Upper lobe of left lung (tissue), 6 donors: ENCODE measurements at regions not wholly inside any gene's neighbourhood (a gene's known extent, or its start where the extent isn't known, plus 50 kb on each side); places are given as distances from the start of the nearest gene placed in this dataset.

Experiments used
- ATAC-seq, 2 donors: fragments of 200-7000 bp; cut with Tn5 transposase; one replicate each; pipeline ENCODE4 v1.9.1; 2022; ENCODE audit warnings: mild to moderate bottlenecking in 2 of 2, moderate library complexity in 2 of 2; ENCODE audit not compliant: low FRiP score in 2 of 2
- DNase-seq, 2 donors: peaks; one replicate each; pipeline ENCODE4 v3.0.0-alpha.2; 2019 to 2020
- H3K27ac ChIP-seq, 4 donors: fragments of 200-600 bp; sonication (generic); one replicate each; pipeline ENCODE4 v1.5.1; 2016 to 2019
- H3K27me3 ChIP-seq, 4 donors: fragments of 200-600 bp; sonication (generic); one replicate each; pipeline ENCODE4 v1.5.1; 2017 to 2019
- H3K36me3 ChIP-seq, 4 donors: fragments of 200-600 bp; sonication (generic); one replicate each; pipeline ENCODE4 v1.5.1; 2016 to 2019
- H3K4me1 ChIP-seq, 4 donors: fragments of 200-600 bp; sonication (generic); one replicate each; pipeline ENCODE4 v1.5.1; 2018 to 2019
- H3K4me3 ChIP-seq, 4 donors: fragments of 200-600 bp; sonication (generic); one replicate each; pipeline ENCODE4 v1.5.1; 2017 to 2019; ENCODE audit warnings: mild to moderate bottlenecking in 2 of 4, moderate library complexity in 1 of 4
- H3K9me3 ChIP-seq, 4 donors: fragments of 200-600 bp; sonication (generic); one replicate each; pipeline ENCODE4 v1.5.1; 2018 to 2019
- EP300 ChIP-seq, 4 donors: sonication (generic); formaldehyde crosslinking; IDR thresholded peaks; one replicate each; pipeline ENCODE4 v1.5.1; 2017; ENCODE audit warnings: antibody characterized with exemption in 4 of 4, control low read depth in 2 of 4
- POLR2A ChIP-seq, 4 donors: fragments of 450-650 bp; IDR thresholded peaks; one replicate each; pipeline ENCODE4 v1.5.1; 2016 to 2017; ENCODE audit warnings: antibody characterized with exemption in 4 of 4, mild to moderate bottlenecking in 2 of 4
- POLR2AphosphoS5 ChIP-seq, 2 donors: sonication (generic); formaldehyde crosslinking; IDR thresholded peaks; one replicate each; pipeline ENCODE4 v1.5.1; 2017; ENCODE audit warnings: antibody characterized with exemption in 2 of 2
- WGBS, 2 donors: methylation state at CpG; one replicate each; pipeline ENCODE4 v1.1.5; 2017 to 2018; 5-methylcytosine and 5-hydroxymethylcytosine counted together
- TF ChIP-seq, protein P1 (sequence below), 6 experiments: fragments of 450-650 bp in 4 of 6; fragments of 200-600 bp in 2 of 6; sonication (generic) in 2 of 6; IDR thresholded peaks; one replicate each; pipeline ENCODE4 v1.5.1; 2016 to 2019; ENCODE audit warnings: antibody characterized with exemption in 6 of 6
- donor health status: DM: no; HTN: no; CAD: no; lungs with moderate emphysema.
- donor health status: DM: no; HTN: yes; CAD: no; lungs with severe emphysema.

DNA sequence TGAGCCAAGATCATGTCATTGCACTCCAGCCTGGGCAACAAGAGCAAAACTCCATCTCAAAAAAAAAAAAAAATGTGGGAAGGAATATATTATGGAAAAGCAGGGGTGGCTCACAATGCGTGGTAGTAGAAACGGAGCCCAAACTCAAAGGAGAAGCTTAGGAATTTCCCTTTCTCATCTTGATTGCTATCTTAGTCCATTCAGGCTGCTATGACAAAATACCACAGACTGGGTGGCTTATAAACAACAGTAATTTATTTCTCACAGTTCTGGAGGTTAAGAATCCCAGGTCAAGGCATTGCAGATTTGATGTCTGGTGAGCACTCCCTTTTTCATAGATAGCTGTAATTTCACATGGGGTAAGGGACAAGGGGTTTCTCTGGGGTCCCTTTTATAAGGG lies 153.8 kb upstream of the KRR1 start:
- DNase-seq = no peak
- WGBS, 2 donors = 50 to 69% methylated on average over 2 of the region's 2 CpGs

DNA sequence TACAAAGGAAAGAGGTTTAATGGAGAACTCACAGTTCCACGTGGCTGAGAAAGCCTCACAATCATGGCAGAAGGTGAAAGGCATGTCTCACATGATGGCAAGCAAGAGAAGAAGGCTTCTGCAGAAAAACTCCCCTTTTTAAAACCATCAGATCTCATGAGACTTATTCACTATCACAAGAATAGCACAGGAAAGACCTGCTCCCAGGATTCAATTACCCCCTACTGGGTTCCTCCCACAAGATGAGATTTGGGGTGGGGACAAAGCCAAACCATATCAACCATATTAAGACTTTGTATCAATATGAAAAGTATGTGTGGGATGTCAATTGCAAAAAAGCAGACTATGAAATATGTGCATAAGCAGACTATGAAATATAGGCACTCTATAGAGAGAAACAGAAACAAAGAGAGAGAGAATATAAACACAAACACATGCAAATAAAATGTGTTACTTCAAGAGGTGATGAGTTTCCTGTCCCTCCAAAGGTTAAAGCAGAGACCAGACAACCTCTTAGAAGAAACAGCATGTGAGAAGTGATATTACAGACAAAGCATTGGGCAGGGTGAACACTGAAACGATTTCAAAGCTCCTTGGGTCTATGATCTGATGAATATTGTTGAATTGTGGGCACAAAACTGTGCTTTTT lies 151.2 kb upstream of the KRR1 start:
- no peak for TF ChIP-seq EP300 (IDR thresholded peaks at IDR 0.05)
- TF ChIP-seq POLR2AphosphoS5 (IDR thresholded peaks at IDR 0.05) = no peak
- TF ChIP-seq, protein P1, sequence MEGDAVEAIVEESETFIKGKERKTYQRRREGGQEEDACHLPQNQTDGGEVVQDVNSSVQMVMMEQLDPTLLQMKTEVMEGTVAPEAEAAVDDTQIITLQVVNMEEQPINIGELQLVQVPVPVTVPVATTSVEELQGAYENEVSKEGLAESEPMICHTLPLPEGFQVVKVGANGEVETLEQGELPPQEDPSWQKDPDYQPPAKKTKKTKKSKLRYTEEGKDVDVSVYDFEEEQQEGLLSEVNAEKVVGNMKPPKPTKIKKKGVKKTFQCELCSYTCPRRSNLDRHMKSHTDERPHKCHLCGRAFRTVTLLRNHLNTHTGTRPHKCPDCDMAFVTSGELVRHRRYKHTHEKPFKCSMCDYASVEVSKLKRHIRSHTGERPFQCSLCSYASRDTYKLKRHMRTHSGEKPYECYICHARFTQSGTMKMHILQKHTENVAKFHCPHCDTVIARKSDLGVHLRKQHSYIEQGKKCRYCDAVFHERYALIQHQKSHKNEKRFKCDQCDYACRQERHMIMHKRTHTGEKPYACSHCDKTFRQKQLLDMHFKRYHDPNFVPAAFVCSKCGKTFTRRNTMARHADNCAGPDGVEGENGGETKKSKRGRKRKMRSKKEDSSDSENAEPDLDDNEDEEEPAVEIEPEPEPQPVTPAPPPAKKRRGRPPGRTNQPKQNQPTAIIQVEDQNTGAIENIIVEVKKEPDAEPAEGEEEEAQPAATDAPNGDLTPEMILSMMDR (IDR thresholded peaks at IDR 0.05) = no peak
- TF ChIP-seq POLR2A (IDR thresholded peaks at IDR 0.05) = no peak
- Histone ChIP-seq H3K9me3 (no peaks in the 10 kb centered on the region), H3K4me1 (no peaks in the 10 kb centered on the region), H3K4me3 (no peak overlapping the region), H3K36me3 (no peaks in the 10 kb centered on the region), H3K27me3 (no peaks in the 10 kb centered on the region), H3K27ac (no peak overlapping the region)
- 56 to 74% methylated on average over 2 of the region's 2 CpGs for WGBS, 2 donors
- DNase-seq = no peak
- no peak for ATAC-seq

More for the DNA sequence above, 153.8 kb upstream of the KRR1 start:
- Histone ChIP-seq H3K4me3 (no peak overlapping the region), H3K4me1 (no peaks in the 10 kb centered on the region), H3K27me3 (no peaks in the 10 kb centered on the region), H3K9me3 (no peaks in the 10 kb centered on the region), H3K36me3 (no peaks in the 10 kb centered on the region), H3K27ac (no peak overlapping the region)
- TF ChIP-seq EP300 (IDR thresholded peaks at IDR 0.05) (no peak), POLR2A (IDR thresholded peaks at IDR 0.05) (no peak), POLR2AphosphoS5 (IDR thresholded peaks at IDR 0.05) (no peak)
- TF ChIP-seq, protein P1 (IDR thresholded peaks at IDR 0.05) = no peak
- ATAC-seq = no peak

DNA sequence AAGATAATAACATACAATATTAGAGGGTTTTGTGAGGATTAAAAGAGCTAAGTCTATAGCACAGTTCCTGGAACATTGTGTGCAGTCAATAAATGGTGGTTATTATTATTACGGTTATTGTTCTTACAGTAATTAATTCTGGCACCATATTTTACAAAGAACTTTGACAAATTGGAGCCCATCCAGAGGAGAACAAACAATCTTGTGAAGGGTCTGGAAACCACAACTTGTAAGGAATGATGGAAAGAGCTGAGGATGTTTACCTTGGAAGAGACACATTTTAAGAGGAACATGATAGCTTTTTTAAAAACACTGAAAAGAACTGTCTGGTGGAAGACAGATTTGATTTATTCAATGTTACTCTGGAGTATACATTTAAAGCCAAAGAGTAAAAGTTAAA lies 150.5 kb upstream of the KRR1 start:
- Histone ChIP-seq H3K36me3 (no peaks in the 10 kb centered on the region), H3K9me3 (no peaks in the 10 kb centered on the region), H3K4me1 (no peaks in the 10 kb centered on the region), H3K27ac (no peak overlapping the region), H3K4me3 (no peak overlapping the region), H3K27me3 (no peaks in the 10 kb centered on the region)
- WGBS, 2 donors = 39 to 40% methylated on average over 1 of the region's 1 CpG
- DNase-seq = no peak
- TF ChIP-seq POLR2A (IDR thresholded peaks at IDR 0.05) (no peak), POLR2AphosphoS5 (IDR thresholded peaks at IDR 0.05) (no peak), EP300 (IDR thresholded peaks at IDR 0.05) (no peak)
- TF ChIP-seq, protein P1 (IDR thresholded peaks at IDR 0.05) = no peak
- no peak for ATAC-seq

DNA sequence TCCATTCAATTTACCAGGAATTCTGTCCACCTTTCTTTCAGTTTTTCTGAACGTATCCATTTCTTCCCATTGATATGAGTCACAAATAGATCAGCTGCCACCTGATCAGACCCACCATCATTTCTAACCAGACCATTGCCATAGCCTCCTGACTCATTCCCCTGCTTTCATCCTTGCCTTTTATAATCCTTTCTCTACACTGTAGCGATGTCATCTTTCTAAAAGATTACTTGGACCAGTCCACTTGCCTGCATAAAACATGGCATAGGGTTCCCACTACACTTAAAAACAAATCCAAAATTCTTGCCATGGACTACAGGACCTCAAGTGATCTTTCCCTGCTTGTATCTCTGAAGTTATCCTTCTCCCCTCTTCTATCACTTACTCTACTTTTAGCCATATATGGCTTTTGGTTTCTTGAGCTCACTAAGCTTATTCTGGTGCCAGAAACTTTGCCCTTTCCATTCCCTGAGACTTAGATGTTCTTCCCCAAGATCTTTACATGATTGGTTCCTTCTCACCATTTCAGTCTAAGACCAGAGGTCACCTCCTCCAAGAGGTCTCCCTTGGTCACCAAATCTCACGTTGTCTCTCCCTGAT lies 149.5 kb upstream of the KRR1 start:
- Histone ChIP-seq H3K4me3 (no peak overlapping the region), H3K27me3 (no peaks in the 10 kb centered on the region), H3K4me1 (no peaks in the 10 kb centered on the region), H3K9me3 (no peaks in the 10 kb centered on the region), H3K27ac (no peak overlapping the region), H3K36me3 (no peaks in the 10 kb centered on the region)
- 88 to 99% methylated on average over 3 of the region's 3 CpGs for WGBS, 2 donors
- ATAC-seq (no peak), DNase-seq (no peak)
- no peak for TF ChIP-seq POLR2A (IDR thresholded peaks at IDR 0.05)
- no peak for TF ChIP-seq POLR2AphosphoS5 (IDR thresholded peaks at IDR 0.05)
- TF ChIP-seq, protein P1 (IDR thresholded peaks at IDR 0.05) = no peak
- no peak for TF ChIP-seq EP300 (IDR thresholded peaks at IDR 0.05)

DNA sequence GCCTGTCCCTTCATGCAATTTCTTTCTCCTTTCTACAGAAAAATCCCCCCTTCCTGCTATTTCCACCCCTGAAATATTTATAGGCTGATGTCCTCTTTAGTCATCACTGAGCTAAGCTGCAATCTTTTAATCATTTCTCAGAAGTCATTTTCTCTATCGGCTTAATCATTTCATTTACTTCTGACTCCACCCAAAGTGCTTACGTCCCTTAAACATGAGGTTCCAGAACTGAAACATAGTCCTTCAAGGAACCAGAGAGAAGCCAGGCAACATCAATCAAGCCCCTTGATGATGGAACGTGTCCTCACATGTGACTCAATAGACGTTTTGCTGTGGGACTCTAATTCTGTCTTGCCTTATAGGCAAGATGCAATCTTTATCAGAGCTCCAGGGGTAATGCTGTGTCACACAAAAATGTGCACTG lies 148.7 kb upstream of the KRR1 start:
- WGBS, 2 donors = 76 to 84% methylated on average over 4 of the region's 4 CpGs
- H3K27ac ChIP-seq = no peak overlapping the region
- ATAC-seq = peak in 1 of 2 donors; percentile 35
- H3K4me1 ChIP-seq = no peaks in the 10 kb centered on the region
- TF ChIP-seq POLR2A (IDR thresholded peaks at IDR 0.05) (no peak), EP300 (IDR thresholded peaks at IDR 0.05) (no peak), POLR2AphosphoS5 (IDR thresholded peaks at IDR 0.05) (no peak)
- TF ChIP-seq, protein P1 (IDR thresholded peaks at IDR 0.05) = no peak
- H3K9me3 ChIP-seq = no peaks in the 10 kb centered on the region
- no peak for DNase-seq
- H3K4me3 ChIP-seq = no peak overlapping the region
- H3K27me3 ChIP-seq = no peaks in the 10 kb centered on the region
- no peaks in the 10 kb centered on the region for H3K36me3 ChIP-seq
